ENCODE measurements at regions not wholly inside any gene's neighbourhood (a gene's known extent, or its start where the extent isn't known, plus 50 kb on each side); places are given as distances from the start of the nearest gene placed in this dataset.

- no peak for DNase-seq
Observed at GRCh38 chr10:71028066-71028465, 139.7 kb upstream of the PCBD1 start.

- DNase-seq, result no peak
Observed at GRCh38 chr10:71029411-71029892, 141.1 kb upstream of the PCBD1 start.

- no peak for DNase-seq
Observed at GRCh38 chr10:71029907-71030306, 141.5 kb upstream of the PCBD1 start.

GRCh38 chr10:71031026-71031425 is 142.7 kb upstream of the PCBD1 start:
- no peak for DNase-seq

- no peak for DNase-seq
Observed at GRCh38 chr10:71031603-71032002, 143.2 kb upstream of the PCBD1 start.

GRCh38 chr10:71032887-71033286 is 144.5 kb upstream of the PCBD1 start:
- DNase-seq, result no peak

GRCh38 chr10:71033396-71033980 is 145.1 kb upstream of the PCBD1 start:
- DNase-seq, result no peak

GRCh38 chr10:71035511-71036296 is 147.3 kb upstream of the PCBD1 start:
- no peak for DNase-seq

- DNase-seq, result no peak
Observed at GRCh38 chr10:71036297-71036966, 148.1 kb upstream of the PCBD1 start.

- DNase-seq, result no peak
Observed at GRCh38 chr10:71038091-71038633, 149.8 kb upstream of the PCBD1 start.

- no peak for DNase-seq
Observed at GRCh38 chr10:71038921-71039320, 150.6 kb upstream of the PCBD1 start.

GRCh38 chr10:71039551-71039950 is 151.2 kb upstream of the PCBD1 start:
- peak; percentile 75 for DNase-seq

GRCh38 chr10:71040343-71040742 is 152.0 kb upstream of the PCBD1 start:
- DNase-seq, result no peak

- no peak for DNase-seq
Observed at GRCh38 chr10:71040846-71041605, 152.7 kb upstream of the PCBD1 start.

- no peak for DNase-seq
Observed at GRCh38 chr10:71042216-71042615, 153.9 kb upstream of the PCBD1 start.

- DNase-seq, result no peak
Observed at GRCh38 chr10:71042699-71043098, 154.3 kb upstream of the PCBD1 start.

- no peak for DNase-seq
Observed at GRCh38 chr10:71043858-71044257, 155.5 kb upstream of the PCBD1 start.

GRCh38 chr10:71044720-71045119 is 156.4 kb upstream of the PCBD1 start:
- no peak for DNase-seq

- peak; percentile 42 for DNase-seq
Observed at GRCh38 chr10:71045204-71045809, 156.9 kb upstream of the PCBD1 start.

- no peak for DNase-seq
Observed at GRCh38 chr10:71045936-71046335, 157.6 kb upstream of the PCBD1 start.

GRCh38 chr10:71046747-71047146 is 158.4 kb upstream of the PCBD1 start:
- DNase-seq, result no peak

- DNase-seq, result no peak
Observed at GRCh38 chr10:71048971-71049615, 160.7 kb upstream of the PCBD1 start.
